Mesothelial cell of epicardium (in vitro differentiated cells): ENCODE measurements at regions not wholly inside any gene's neighbourhood (a gene's known extent, or its start where the extent isn't known, plus 50 kb on each side); places are given as distances from the start of the nearest gene placed in this dataset.
"Not testable (repeated sequence)": the region's sequence is repeated elsewhere in the genome, so short reads cannot be mapped to it uniquely, and the experiment has no call there.

Experiments used
- DNase-seq, 2 experiments: peaks; one replicate each; pipeline ENCODE4 v3.0.0; 2021; ENCODE audit warnings: low spot score in 2 of 2; ENCODE audit not compliant: unreplicated experiment in 2 of 2
- H3K27ac Mint-ChIP-seq: 2 replicates; pipeline ENCODE4 v1.8.0; 2021; ENCODE audit warnings: mixed read lengths
- H3K27me3 Mint-ChIP-seq: 2 replicates; pipeline ENCODE4 v1.8.0; 2021; ENCODE audit warnings: low read depth, mixed read lengths
- H3K36me3 Mint-ChIP-seq: 2 replicates; pipeline ENCODE4 v1.8.0; 2021; ENCODE audit warnings: mixed read lengths
- H3K4me1 Mint-ChIP-seq: 2 replicates; pipeline ENCODE4 v1.8.0; 2021; ENCODE audit warnings: mixed read lengths
- H3K4me3 Mint-ChIP-seq: 2 replicates; pipeline ENCODE4 v1.8.0; 2021; ENCODE audit warnings: mild to moderate bottlenecking, moderate library complexity, mixed read lengths
- H3K9me3 Mint-ChIP-seq: 2 replicates; pipeline ENCODE4 v1.8.0; 2021; ENCODE audit warnings: mixed read lengths
- CTCF ChIP-seq: fragments of 200-600 bp; sonication (generic); IDR thresholded peaks from one replicate; pipeline ENCODE4 v1.5.0; 2021; ENCODE audit warnings: antibody characterized with exemption; ENCODE audit not compliant: unreplicated experiment

- no peak overlapping the region for H3K4me3 Mint-ChIP-seq
- no peaks in the 10 kb centered on the region for H3K27me3 Mint-ChIP-seq
- H3K27ac Mint-ChIP-seq = no peak overlapping the region
- peaks cover 8% of the 10 kb centered on the region for H3K9me3 Mint-ChIP-seq
- no peak for TF ChIP-seq CTCF
- H3K4me1 Mint-ChIP-seq = no peaks in the 10 kb centered on the region
- DNase-seq = no peak
- peaks cover 4% of the 10 kb centered on the region for H3K36me3 Mint-ChIP-seq
Observed at GRCh38 chrX:1874899-1875298, 260.0 kb downstream of the ASMT start.

GRCh38 chrX:1876041-1876440 lies 261.2 kb downstream of the ASMT start:
- H3K27me3 Mint-ChIP-seq = no peaks in the 10 kb centered on the region
- no peak overlapping the region for H3K27ac Mint-ChIP-seq
- TF ChIP-seq CTCF = no peak
- H3K9me3 Mint-ChIP-seq = peaks cover 8% of the 10 kb centered on the region
- DNase-seq = no peak
- H3K4me1 Mint-ChIP-seq = no peaks in the 10 kb centered on the region
- H3K36me3 Mint-ChIP-seq = peaks cover 7% of the 10 kb centered on the region
- no peak overlapping the region for H3K4me3 Mint-ChIP-seq

- H3K4me3 Mint-ChIP-seq = no peak overlapping the region
- peaks cover 8% of the 10 kb centered on the region for H3K9me3 Mint-ChIP-seq
- TF ChIP-seq CTCF = no peak
- no peak overlapping the region for H3K27ac Mint-ChIP-seq
- H3K4me1 Mint-ChIP-seq = no peaks in the 10 kb centered on the region
- DNase-seq = no peak
- H3K27me3 Mint-ChIP-seq = no peaks in the 10 kb centered on the region
- peaks cover 7% of the 10 kb centered on the region for H3K36me3 Mint-ChIP-seq
Observed at GRCh38 chrX:1877780-1878179, 262.9 kb downstream of the ASMT start.

- DNase-seq, H3K27me3 Mint-ChIP-seq, H3K36me3 Mint-ChIP-seq, H3K27ac Mint-ChIP-seq, H3K4me1 Mint-ChIP-seq, H3K4me3 Mint-ChIP-seq: not testable (repeated sequence)
- peaks cover 26% of the 10 kb centered on the region for H3K9me3 Mint-ChIP-seq
Observed at GRCh38 chrX:1880884-1881817, 266.3 kb downstream of the ASMT start.

- no peak for DNase-seq
- no peak for TF ChIP-seq CTCF
- Mint-ChIP-seq H3K27ac (no peak overlapping the region), H3K4me1 (no peaks in the 10 kb centered on the region), H3K27me3 (no peaks in the 10 kb centered on the region), H3K4me3 (no peak overlapping the region), H3K9me3 (peaks cover 21% of the 10 kb centered on the region), H3K36me3 (peaks cover 5% of the 10 kb centered on the region)
Observed at GRCh38 chrX:1883772-1884171, 268.9 kb downstream of the ASMT start.

GRCh38 chrX:1884446-1884845 lies 269.6 kb downstream of the ASMT start:
- DNase-seq = no peak
- no peak overlapping the region for H3K4me3 Mint-ChIP-seq
- no peak overlapping the region for H3K27ac Mint-ChIP-seq
- H3K36me3 Mint-ChIP-seq = peaks cover 2% of the 10 kb centered on the region
- TF ChIP-seq CTCF = no peak
- no peaks in the 10 kb centered on the region for H3K4me1 Mint-ChIP-seq
- no peaks in the 10 kb centered on the region for H3K27me3 Mint-ChIP-seq
- peaks cover 18% of the 10 kb centered on the region for H3K9me3 Mint-ChIP-seq
